HG02938 (cell line): ENCODE measurements at regions not wholly inside any gene's neighbourhood (a gene's known extent, or its start where the extent isn't known, plus 50 kb on each side); places are given as distances from the start of the nearest gene placed in this dataset.
"Not testable (repeated sequence)": the region's sequence is repeated elsewhere in the genome, so short reads cannot be mapped to it uniquely, and the experiment has no call there.

Experiments
- ATAC-seq: cut with Tn5 transposase; IDR thresholded peaks from one replicate; pipeline ENCODE4 v1.9.1; 2021; ENCODE audit warnings: mild to moderate bottlenecking, moderate library complexity; ENCODE audit not compliant: unreplicated experiment

DNA sequence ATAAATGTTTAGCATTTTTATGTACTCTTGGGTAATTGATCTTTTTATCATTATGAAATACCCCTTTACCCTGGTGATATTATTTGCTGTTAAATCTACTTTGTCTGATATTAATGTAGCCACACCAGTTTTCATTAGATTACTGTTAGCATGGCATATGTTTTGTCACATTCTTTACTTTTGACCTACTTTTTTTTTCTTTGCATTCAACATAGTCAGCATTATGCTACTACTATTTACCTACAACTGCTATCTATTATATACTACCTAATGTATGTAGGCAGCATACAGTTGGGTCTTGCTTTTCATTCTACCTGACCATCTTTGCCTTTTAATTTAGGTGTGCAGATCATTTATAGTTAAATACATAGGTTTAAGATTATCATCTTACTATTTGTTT is 1429.6 kb upstream of the ALCAM start:
- ATAC-seq, result no peak

DNA sequence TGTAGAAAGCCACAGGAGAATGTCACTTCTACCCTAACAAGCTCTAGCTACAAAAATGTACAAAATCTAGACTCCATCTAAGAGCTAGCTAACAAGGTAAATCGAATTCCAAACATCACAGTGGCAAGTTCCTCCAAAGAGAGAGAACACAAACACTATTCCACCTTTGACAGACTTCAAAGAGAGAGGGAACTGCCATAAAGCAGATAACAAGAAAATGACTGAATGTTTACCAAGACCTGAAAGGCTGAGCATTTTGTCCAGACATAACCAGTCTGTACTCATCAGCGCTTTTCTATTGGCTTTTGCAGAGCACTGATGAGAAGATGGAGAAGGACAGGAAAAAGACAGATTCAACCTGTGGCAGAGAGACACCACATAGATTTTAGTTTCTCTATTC is 1419.6 kb upstream of the ALCAM start:
- no peak for ATAC-seq

DNA sequence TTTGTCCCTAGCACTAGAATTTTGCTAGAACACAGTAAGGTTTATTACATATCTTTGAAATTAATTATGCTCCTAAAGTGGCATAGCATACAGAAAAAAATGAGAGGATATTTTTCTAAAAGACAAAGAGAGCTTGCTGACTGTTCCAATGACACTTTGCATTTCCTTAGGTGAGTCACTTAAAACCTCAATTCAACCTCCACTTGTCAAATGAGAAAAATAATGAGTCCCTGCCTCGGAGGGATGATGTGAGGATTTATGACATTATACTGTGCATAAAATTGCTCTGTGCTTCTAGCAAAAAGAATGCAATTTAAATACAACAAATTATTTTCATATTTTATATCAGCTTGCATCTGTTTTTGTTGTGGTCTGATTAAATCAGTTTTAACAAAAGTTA is 1417.0 kb upstream of the ALCAM start:
- ATAC-seq, result no peak

DNA sequence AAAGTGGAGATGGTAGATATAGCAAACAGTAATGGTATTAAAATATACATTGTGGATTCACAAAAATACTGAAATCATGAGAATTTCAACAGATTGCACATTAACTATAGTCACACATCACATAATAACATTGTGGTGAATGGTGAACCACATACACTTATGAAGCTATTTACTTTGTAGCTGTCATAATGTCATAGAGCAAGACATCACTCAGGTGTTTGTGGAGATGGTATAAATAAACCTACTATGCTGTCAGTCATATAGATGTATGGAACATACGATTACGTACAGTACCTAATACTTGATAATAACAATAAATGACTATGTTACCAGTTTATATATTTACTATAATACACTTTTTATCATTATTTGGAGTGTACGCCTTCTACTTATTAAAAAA is 1416.0 kb upstream of the ALCAM start:
- ATAC-seq, result no peak

DNA sequence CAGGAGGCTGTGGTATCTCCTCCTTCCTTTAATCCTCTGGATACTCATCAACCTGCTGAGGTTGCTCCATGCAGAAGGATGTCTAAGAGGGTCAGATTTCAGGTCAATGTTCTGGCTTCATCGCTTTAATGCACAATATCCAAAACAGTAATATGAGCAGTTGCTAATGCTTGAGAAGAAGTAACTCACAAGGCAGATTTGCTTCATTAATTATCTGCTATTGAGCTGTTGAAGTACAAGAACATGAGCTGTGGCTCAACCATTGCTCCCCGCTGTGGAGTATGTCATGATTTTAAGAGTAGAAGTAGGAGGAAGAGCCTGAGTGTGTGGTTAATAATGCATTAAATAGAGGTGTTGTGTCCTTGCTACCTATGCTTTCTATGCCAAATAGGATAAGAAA is 1412.9 kb upstream of the ALCAM start:
- no peak for ATAC-seq

DNA sequence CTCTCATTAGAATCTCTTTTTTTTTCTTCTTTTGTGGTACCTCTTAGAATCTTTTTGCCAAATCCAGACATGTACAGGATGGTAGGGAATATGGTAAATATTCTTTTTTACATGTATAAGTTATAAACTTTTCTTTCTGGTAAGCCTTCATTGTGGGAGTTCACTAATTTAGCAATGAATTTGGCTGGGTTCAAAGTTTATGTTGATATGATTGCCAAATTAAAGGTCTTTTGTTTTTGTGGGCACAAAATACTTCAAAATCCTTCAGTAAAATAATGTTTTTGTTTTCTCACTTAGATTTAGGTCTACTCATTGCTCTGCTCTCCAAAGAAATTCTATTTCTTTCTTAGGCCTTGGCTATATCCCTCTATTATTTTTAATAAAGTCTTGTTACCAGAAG is 1405.9 kb upstream of the ALCAM start:
- ATAC-seq, result no peak

DNA sequence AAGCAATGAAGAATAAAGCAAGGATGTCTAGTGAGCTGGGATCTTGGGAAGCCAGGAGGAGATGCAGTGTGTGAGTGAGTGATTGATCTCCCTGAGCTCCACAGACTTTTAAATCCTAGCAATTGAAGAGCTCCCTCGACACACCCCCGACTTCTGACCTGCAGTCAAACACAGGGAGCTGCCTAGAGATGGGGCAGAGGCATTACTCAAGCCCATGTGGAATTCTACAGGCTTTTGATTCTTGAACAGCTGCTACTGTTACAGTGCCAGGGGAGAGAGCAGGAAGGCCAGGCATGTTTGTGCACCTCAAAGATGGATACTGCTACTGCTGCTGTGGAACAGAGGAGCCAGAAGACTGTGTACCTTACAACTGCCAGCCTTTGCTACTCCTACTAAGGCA is 1403.1 kb upstream of the ALCAM start:
- no peak for ATAC-seq

DNA sequence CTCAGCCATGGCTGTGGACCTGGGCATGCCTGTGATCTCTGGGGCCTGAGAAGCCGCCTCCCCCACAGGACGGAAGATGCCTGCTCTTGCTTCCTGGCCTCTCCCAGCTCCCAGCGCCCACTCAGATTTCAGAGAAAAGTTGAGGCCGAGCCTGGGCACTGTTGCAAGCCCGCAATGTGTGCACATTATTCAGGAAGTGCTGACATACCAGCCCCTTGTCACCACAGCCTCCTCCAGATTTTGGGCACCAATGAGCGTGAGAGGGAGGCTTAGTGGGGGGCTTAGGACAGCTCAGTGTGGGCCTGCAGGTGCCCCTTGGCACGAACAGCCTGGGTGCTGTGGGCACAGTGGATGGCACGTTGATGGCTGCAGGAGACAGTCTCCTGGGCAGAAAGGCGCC is 1400.9 kb upstream of the ALCAM start:
- no peak for ATAC-seq

DNA sequence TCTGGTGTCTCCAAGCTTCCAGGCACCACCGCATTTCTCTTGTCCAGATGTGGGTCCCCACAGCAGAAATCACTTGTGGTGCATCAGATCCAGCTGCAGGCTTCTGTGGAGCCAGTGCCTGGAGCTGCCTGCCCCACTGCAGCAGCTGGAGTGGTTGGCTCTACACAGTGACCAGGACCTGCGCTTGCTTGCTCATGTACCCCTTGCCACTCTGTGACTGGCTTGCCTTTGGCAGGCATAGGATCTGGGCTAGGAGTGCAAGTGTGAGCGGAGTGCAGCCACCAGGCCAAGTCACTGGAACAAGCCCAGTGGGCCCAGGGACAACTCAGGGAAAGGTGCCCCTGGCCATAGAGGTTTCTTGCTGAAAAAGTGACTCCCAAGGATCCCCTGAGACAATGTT is 1400.0 kb upstream of the ALCAM start:
- ATAC-seq, result no peak

DNA sequence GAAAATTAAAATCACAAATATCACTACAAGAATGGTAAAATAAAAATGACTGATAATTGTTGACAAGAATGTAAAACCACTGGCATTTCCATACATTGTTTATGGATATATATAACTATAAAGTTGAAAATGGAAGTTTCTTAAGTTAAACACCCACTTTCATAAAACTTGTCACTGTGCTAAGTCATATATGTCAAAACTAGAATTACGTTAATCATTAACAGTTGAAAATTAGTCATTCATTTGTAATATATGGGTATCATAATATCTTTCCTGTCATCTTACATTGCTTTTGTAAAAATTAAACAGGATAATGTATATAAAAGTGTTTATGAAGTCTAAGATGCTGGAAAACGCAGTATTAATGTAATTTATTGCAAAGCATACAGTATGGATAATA is 1398.6 kb upstream of the ALCAM start:
- ATAC-seq, result peak; percentile 68

DNA sequence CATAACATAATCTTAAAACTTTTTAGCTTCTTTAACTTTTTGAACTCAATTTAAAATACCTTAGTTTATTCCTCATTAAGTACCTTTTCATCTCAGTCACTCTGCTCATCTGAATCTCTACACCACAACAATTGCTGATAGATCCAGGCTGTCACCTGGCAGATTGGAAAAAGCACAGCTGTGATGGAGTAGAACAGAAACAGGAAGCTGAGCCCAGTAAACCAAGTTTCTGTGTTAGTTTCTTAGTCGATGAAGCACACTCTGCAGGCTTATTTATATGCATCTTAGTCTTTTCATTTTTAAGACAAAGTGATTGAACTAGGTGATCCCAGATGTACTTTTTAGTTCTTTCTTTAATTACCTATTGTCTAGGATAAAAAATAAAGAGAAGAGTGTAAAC is 1398.0 kb upstream of the ALCAM start:
- peak; percentile 82 for ATAC-seq

DNA sequence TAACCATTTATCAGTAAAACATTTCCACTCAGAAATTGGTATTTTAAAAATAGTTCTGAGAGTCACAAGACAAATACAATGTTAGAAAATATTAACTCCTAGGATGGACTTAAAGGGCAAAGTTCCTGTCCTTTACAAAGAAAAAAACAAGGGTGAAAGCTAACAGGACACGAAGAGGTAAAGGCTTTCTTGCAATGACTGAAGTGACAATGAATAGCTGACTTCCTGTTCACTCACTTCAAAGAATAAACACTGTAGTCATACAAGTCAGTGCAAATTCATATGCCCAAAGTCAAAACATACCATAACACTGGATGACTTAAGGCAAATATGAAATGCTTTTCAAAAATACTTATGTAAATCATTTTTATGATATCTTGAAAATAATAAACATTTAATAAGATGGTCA is 1389.8 kb upstream of the ALCAM start:
- peak; percentile 68 for ATAC-seq

DNA sequence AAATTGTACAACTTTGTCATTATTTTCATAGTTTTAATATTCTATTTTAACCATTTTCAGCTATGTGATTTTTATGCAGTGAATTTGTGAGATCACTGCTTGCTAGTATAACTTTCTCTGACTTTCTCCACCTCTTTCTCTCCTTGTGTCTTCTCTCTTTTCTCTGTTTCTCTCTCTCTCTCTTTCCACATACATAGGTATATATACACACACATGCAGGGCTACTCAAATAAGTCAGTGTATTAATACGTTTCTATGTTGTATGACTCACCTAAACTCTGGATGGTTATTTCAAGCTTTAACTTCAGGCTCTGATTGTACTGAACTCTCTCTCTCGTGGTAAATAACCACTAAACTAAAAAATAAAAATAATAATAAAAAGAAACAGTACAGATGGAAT is 1389.3 kb upstream of the ALCAM start:
- no peak for ATAC-seq

DNA sequence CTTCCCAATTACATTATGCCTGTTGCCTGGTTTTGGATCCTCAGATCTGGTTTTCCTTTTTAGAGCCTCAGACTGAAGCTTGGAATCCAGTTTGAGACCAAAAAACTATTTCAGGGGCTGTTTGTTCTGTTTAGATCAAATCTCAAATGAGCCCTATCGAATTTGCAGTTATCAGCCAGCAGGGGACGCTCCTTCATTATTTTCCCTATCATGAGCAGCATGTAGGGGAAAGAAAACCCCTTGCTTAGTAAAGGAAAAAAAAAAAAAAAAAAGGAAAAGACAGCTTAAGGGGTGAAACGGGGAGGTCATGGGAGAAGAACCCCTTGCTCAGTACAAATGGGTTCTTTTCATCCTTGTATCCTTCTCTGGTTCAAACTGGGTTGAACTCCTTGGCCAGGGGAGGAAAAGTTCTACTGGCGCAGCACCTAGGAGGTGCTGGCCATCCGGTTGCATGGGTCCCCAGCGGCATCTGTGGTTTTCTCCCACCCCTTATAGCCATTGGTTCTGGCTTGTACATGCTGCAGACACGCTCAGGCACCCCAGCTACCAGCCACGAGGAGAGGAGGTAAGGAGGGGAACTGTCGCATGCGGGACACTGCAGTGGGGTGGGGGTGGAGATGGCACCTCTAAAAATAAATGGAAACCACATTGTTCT is 1375.1 kb upstream of the ALCAM start:
- ATAC-seq, result no peak

DNA sequence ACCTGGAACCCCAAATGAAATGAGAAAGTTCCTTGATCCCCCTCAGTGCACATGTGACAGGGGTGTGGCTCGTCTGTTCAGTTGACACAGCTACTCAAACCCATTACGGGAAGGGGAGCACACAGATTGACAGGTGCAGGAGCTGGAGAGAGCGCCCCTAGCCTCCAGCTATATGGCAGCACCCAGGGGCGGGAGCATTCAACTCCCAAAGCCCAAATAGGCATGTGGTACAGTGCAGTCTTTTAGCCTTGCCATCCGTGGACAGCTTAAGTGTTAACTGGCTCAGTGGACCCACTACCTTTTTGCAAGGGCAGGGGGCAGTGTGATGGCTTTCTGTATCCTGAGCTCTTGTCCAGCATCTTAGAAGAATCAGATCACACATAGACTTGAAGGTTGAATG is 1374.2 kb upstream of the ALCAM start:
- no peak for ATAC-seq

DNA sequence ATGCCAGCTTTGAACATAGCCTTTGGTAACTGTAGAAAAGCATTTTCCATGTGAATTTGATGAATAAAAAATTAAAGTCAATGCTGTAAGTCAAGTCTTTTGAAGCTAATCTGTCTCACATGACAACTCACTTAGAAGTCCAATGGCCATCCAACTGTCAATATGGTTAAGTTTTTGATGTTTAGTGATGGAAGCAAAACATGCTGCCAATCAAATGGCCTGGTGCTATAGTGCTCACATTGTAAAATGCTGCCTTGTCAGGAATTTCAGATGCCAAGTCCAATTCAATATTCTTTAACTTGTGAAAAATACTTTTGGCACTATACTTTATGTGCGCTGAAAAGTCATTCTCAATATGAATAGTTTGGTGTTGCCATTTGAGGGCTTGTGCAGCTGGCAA is 1361.8 kb upstream of the ALCAM start:
- ATAC-seq, result no peak

DNA sequence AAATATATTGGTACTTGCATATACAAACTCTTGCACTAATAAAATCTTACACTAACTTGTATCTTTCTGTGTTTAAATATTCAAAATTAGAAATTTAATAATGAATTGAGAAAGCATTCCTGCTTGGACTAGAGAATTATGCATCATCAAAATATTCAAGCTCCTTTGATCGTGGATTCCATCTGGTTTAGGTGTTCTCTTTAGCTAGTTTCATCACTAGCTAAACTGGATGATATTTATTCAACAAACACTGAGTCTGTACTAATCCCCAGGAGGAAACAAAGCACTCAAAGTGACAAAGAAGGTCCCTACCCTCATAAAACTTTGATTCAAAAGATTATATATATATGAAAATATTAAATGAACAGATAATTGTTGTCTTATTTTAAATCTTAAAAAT is 1360.9 kb upstream of the ALCAM start:
- no peak for ATAC-seq

DNA sequence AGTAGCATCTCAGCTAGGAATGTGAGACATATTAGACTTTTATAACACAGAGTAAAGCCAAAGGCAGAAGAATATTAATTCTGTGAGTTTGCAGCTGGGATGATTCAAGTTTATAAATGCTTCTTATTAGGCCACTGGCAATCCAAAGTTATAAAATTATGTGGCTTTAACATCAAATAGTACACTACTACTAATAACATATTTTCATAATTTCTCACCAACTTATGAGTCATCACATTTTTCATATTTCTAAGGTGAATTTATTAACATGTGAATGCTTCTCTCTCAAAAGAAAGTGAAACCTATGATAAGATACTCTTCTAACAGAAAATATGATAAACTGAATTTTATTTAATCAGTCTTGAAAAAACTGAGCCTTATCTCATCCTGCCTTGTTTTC is 1348.2 kb upstream of the ALCAM start:
- no peak for ATAC-seq

DNA sequence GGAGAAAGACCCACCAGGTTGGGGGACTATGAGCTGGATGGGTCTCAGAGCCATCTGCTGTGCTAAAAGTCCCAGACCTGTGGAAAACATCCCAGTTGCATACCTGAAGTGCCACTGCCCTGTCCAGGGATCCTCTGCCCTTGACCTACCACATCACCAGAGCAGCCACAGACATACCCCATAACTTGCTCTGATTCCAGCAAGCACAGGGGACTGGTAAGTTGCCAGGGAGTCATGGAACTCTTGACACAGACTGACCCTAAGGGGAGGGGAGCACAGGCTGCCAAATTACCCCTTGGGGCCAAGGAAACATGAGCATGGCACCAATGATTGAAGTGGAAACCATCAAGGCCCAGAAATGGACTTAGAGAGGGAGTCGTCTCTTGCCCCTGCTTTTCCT is 1335.1 kb upstream of the ALCAM start:
- ATAC-seq, result no peak

DNA sequence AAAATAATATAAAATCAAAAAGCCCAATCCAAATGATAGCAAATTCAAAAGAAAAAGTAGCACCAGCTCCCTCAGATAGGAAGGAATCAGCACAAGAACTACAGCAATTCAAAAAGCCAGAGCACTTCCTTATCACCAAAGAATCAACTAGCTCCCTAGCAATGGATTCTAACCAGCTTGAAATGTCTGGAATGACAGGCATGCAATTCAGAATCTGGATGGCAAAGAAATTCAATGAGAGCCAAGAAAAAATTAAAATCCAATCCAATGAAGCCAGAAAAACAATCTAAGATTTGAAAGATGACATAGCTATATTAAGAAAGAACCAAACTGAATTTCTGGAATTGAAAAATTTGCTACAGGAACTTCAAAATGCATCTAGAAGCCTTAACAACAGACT is 1334.4 kb upstream of the ALCAM start:
- no peak for ATAC-seq

DNA sequence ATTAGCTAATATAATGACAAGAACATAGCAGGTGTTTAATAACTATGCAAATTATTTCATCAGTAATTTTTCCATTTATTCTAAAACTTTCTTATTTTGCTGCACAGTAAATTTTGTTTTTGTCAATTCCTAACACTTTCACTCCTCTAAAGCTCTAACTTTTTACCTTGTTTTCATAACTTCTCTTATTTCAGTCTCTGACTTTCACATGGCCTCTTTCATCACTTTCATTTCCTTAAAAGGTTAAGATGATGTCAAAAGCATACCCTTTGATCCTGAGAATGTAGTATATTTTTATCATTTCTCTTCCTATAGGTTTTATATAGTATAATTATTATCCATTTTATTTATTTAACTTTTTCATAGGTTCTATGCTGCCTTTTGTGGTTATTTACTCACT is 1325.8 kb upstream of the ALCAM start:
- ATAC-seq, result no peak

DNA sequence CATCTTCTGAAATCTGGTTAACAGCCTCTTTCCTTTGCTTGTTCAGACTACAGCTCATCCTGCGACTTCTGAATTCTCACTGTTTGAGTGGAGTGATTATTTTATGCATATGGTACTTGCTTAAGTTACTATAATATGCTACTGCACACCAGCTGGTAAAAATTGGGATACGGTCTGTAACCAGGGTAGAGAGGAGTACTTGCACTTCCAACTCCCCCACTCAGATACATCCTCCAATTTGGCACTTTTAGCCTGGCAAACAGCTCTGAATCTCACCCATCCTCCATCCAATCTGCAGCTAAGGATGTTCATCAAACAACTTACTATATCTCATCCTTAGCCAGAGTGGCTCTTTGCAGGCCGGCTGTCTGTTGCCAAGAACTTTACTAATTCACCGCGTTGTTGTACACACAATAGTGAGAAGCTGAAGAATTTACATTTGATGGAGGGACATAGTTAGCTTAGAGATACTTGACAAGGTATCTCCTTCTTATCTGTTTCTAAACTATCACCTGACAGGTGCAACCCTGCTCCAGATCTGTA is 1323.6 kb upstream of the ALCAM start:
- not testable (repeated sequence) for ATAC-seq

DNA sequence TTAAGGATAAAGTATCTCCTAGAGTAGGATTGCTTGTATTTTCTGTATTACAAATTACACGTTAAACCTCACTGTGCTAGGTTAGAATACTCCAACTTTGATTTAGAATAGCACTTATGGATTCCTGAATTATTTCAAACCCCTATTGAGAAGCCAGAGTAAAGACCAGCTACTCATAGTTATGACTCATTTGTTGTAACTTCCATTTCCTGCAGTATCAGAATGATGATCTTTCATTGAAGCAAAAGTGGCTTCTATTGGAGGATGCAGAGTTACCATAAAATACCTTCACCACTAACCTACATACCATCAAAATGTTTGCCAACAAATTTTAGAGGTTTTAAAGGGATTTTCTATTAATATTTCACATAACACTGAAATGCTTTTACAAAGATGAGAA is 1322.7 kb upstream of the ALCAM start:
- no peak for ATAC-seq
